Psoas muscle (tissue), 7 donors: ENCODE measurements at regions not wholly inside any gene's neighbourhood (a gene's known extent, or its start where the extent isn't known, plus 50 kb on each side); places are given as distances from the start of the nearest gene placed in this dataset.

Experiments used
- ATAC-seq, 4 donors: fragments of 200-7000 bp; cut with Tn5 transposase; one replicate each; pipeline ENCODE4 v1.9.1; 2020; ENCODE audit warnings: moderate library complexity in 3 of 4, mild to moderate bottlenecking in 2 of 4
- DNase-seq, 2 donors: peaks; one replicate each; pipeline ENCODE4 v3.0.0-alpha.2; 2020
- H3K27ac ChIP-seq: fragments of 200-600 bp; one replicate; pipeline ENCODE4 v1.8.0; 2022
- H3K27me3 ChIP-seq, 3 donors: fragments of 200-600 bp in 1 of 3; one replicate each; pipeline versions ENCODE4 v1.6.1 to v1.8.0; 2013 to 2022; ENCODE audit warnings: low read length in 2 of 3, mild to moderate bottlenecking in 2 of 3, moderate library complexity in 1 of 3; ENCODE audit not compliant: insufficient read depth in 3 of 3
- H3K36me3 ChIP-seq, 2 donors: fragments of 200-600 bp in 1 of 2; one replicate each; pipeline versions ENCODE4 v1.6.1 to v1.8.0; 2013 to 2022; ENCODE audit warnings: low read depth in 1 of 2, mild to moderate bottlenecking in 1 of 2, moderate library complexity in 1 of 2; ENCODE audit not compliant: insufficient read depth in 1 of 2
- H3K4me1 ChIP-seq: fragments of 200-600 bp; one replicate; pipeline ENCODE4 v1.8.0; 2022
- H3K4me3 ChIP-seq: fragments of 200-600 bp; one replicate; pipeline ENCODE4 v1.8.0; 2022; ENCODE audit warnings: mild to moderate bottlenecking
- H3K9me3 ChIP-seq: fragments of 200-600 bp; one replicate; pipeline ENCODE4 v1.8.0; 2022
- WGBS, 3 donors: extraction: QIAGEN DNeasy Blood & Tissue Kit; methylation state at CpG; one replicate each; pipeline versions ENCODE4 v1.1.6 to v1.1.7; 2013; 5-methylcytosine and 5-hydroxymethylcytosine counted together
- intact Hi-C, 2 donors: fragments of 100-400 bp; cut with DNase I; formaldehyde crosslinking; loops; one replicate each; pipeline versions ENCODE4 v1.11.0 to v1.14.2; 2022
- TF ChIP-seq, protein P1 (sequence below): fragments of 200-600 bp; IDR thresholded peaks from one replicate; pipeline ENCODE4 v1.8.0; 2022; ENCODE audit warnings: antibody characterized with exemption
- donor health status: healthy with polysubstance abuse.
- donor health status: DM: no; HTN: no; CAD: no; lungs with moderate emphysema.
- donor health status: Bipolar disorder and iron deficiency.
- donor health status: healthy.
- donor health status: DM: yes; HTN: yes; CAD: no.
- donor health status: DM: no; HTN: no; CAD: no.
- donor health status: DM: yes; HTN: yes; CAD: no.

DNA sequence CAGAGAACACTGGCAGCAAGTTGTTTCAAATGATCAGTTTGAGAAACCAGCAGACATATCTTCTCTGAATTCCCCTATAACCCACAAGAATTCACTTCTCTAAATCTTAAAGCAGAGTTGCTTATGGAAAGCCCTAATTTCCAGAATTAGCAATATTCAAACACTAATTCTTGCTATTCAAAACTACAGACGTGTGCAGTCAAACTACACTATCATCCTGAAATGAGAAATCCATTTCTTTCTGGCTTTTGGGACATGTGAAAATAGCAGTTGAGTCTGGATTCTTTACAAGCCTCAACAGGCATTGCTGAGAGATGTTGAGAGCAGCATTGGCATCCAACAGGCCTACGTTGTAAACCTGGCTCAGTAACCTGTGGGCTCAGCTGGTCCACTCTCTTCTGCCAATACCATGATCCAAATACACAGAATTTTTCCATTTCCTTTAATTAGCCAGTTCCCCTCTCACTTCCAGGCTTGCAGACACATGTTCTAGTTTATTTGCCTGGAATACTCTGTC lies 74.6 kb upstream of the TMTC1 start:
- DNase-seq (no peak), ATAC-seq (no peak)
- no peaks in the 10 kb centered on the region for H3K9me3 ChIP-seq
- no peak overlapping the region for H3K27ac ChIP-seq
- no peaks in the 10 kb centered on the region for H3K27me3 ChIP-seq
- H3K4me1 ChIP-seq: no peaks in the 10 kb centered on the region
- intact Hi-C loops: no loop called here
- H3K36me3 ChIP-seq: no peaks in the 10 kb centered on the region
- 23 to 36% (median 32%) methylated on average over 2 of the region's 2 CpGs for WGBS, 3 donors
- TF ChIP-seq, protein P1, sequence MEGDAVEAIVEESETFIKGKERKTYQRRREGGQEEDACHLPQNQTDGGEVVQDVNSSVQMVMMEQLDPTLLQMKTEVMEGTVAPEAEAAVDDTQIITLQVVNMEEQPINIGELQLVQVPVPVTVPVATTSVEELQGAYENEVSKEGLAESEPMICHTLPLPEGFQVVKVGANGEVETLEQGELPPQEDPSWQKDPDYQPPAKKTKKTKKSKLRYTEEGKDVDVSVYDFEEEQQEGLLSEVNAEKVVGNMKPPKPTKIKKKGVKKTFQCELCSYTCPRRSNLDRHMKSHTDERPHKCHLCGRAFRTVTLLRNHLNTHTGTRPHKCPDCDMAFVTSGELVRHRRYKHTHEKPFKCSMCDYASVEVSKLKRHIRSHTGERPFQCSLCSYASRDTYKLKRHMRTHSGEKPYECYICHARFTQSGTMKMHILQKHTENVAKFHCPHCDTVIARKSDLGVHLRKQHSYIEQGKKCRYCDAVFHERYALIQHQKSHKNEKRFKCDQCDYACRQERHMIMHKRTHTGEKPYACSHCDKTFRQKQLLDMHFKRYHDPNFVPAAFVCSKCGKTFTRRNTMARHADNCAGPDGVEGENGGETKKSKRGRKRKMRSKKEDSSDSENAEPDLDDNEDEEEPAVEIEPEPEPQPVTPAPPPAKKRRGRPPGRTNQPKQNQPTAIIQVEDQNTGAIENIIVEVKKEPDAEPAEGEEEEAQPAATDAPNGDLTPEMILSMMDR: no peak
- H3K4me3 ChIP-seq: no peak overlapping the region

- ATAC-seq (no peak), DNase-seq (no peak)
- H3K27ac ChIP-seq: no peak overlapping the region
- no peaks in the 10 kb centered on the region for H3K27me3 ChIP-seq
- no peaks in the 10 kb centered on the region for H3K36me3 ChIP-seq
- no peaks in the 10 kb centered on the region for H3K9me3 ChIP-seq
- no peaks in the 10 kb centered on the region for H3K4me1 ChIP-seq
- H3K4me3 ChIP-seq: no peak overlapping the region
- TF ChIP-seq, protein P1: no peak
- intact Hi-C loops: no loop called here
- 71 to 80% (median 79%) methylated on average over 2 of the region's 2 CpGs for WGBS, 3 donors
Observed at GRCh38 chr12:29847246-29847645, 63.5 kb upstream of the TMTC1 start.

DNA sequence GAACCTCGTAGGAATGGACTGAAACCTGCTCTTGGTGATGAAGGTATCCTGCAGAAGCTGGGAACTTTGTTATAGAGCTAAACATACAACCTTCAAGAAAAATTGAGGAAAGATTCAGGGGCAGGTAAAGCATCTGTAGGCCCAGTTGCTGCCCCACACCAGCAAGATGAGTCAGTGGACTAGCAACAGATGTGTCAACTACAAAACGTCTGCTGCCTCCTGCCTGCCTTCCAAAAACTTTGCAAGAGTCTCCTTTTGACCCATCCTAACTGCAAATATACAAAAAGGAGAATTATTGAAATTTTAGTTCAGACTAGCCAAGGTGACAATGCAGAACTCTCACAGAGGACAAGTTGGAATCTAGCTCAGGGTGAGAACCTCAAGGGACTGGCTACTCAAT lies 60.9 kb upstream of the TMTC1 start:
- Histone ChIP-seq H3K4me1 (no peaks in the 10 kb centered on the region), H3K36me3 (no peaks in the 10 kb centered on the region), H3K9me3 (no peaks in the 10 kb centered on the region), H3K4me3 (no peak overlapping the region), H3K27me3 (no peaks in the 10 kb centered on the region), H3K27ac (no peak overlapping the region)
- intact Hi-C loops: no loop called here
- ATAC-seq (no peak), DNase-seq (no peak)
- 59 to 67% (median 60%) methylated on average over 2 of the region's 2 CpGs for WGBS, 3 donors
- TF ChIP-seq, protein P1: no peak

DNA sequence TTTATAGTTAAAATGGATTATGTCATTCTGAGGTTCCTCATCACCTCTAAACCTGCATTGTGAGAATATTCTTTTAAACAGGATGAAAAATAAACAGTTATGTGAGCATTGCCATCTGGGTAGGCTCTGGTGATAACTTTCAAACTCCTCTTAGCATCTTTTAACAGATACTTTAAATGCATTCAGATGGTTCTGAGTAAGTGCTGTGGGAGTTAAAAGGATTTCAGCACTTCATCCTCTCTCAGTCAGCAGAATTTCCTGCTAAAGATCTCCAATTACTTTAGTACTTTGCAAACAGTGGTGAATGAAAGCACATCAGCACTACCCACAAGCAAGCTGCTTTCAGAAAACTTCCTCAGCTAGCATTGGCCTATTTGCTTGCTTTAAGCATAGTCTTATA lies 59.3 kb upstream of the TMTC1 start:
- TF ChIP-seq, protein P1: no peak
- Histone ChIP-seq H3K27me3 (no peaks in the 10 kb centered on the region), H3K27ac (no peak overlapping the region), H3K4me1 (no peaks in the 10 kb centered on the region), H3K36me3 (no peaks in the 10 kb centered on the region), H3K4me3 (no peak overlapping the region), H3K9me3 (peaks cover 12% of the 10 kb centered on the region)
- ATAC-seq (no peak), DNase-seq (no peak)
- intact Hi-C loops: no loop called here

GRCh38 chr12:29838768-29839167 lies 55.0 kb upstream of the TMTC1 start:
- Histone ChIP-seq H3K9me3 (peaks cover 12% of the 10 kb centered on the region), H3K36me3 (no peaks in the 10 kb centered on the region), H3K4me3 (no peak overlapping the region), H3K27me3 (no peaks in the 10 kb centered on the region), H3K4me1 (no peaks in the 10 kb centered on the region), H3K27ac (no peak overlapping the region)
- 95 to 100% (median 97%) methylated on average over 1 of the region's 1 CpG for WGBS, 3 donors
- no peak for ATAC-seq
- intact Hi-C loops: no loop called here
- no peak for DNase-seq
- TF ChIP-seq, protein P1: no peak
